GM15510 (cell line): ENCODE measurements at regions not wholly inside any gene's neighbourhood (a gene's known extent, or its start where the extent isn't known, plus 50 kb on each side); places are given as distances from the start of the nearest gene placed in this dataset.

Experiments used
- POLR2A ChIP-seq: IDR thresholded peaks from 3 replicates; pipeline ENCODE4 v1.6.1; 2011; ENCODE audit warnings: borderline replicate concordance; ENCODE audit not compliant: insufficient read length; ENCODE audit errors: extremely low read depth

GRCh38 chr15:25939122-25939521, 76.0 kb upstream of the ATP10A start:
- no peak for TF ChIP-seq POLR2A

DNA sequence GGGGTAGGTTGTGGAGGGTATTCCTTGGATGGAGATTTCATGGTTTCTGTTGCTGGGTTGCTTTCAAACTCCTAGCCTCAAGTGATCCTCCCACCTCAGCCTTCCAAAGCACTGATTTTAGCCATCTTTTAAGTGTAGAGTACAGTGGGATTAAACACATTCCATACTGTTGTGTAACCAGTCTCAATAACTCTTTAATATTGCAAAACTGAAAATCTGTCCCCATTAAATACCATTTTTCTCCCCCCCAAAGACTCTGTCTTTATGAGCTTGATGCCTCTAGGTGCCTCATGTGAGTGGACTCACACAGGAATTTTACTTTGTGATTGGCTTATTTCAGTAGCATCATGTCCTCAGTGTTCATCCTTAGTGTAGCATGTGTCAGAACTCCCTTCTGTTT, 74.7 kb upstream of the ATP10A start:
- TF ChIP-seq POLR2A: no peak

DNA sequence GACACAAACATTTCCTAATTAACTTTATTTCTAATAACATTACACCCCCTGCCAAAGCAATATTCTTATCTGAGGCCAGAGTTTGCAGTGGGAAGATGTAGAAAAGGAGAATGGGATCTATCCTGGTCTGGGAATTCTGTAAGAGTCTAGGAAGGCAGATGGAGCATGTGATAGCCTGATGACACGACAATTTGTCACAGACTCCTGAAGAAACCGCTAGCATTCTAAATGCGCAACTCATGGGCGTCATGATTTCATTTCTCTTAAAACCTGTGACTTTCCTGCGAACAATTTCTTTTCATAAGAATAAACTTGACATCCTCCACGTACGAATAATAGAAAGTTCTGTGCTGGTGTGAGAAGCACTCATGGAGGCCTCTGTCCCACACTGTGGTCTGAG, 72.9 kb upstream of the ATP10A start:
- TF ChIP-seq POLR2A: no peak

GRCh38 chr15:25933456-25934158, 70.5 kb upstream of the ATP10A start:
- TF ChIP-seq POLR2A: no peak

DNA sequence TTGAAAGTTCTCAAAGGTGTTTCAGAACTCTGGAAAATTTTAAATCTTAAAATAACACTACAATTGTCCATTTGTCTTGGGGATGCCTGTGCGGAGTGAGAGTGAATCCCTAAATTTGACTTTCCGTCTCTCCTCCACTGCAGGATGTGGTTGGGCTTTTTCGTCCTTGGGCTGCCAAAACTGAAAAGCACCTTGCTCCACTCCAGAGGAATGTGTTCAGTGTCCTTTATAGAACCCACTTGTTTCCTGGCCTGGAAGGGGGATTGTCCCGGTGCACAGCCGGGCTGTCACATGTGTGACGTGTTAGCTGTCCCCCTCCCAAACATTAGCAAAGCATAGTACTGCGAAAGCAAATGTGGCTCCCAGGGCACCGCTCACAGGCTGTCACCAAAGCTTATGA, 69.6 kb upstream of the ATP10A start:
- TF ChIP-seq POLR2A: no peak

GRCh38 chr15:25931851-25932250, 68.7 kb upstream of the ATP10A start:
- TF ChIP-seq POLR2A: no peak

GRCh38 chr15:25930931-25931330, 67.8 kb upstream of the ATP10A start:
- no peak for TF ChIP-seq POLR2A
